WTC11 (cell line): ENCODE measurements at regions not wholly inside any gene's neighbourhood (a gene's known extent, or its start where the extent isn't known, plus 50 kb on each side); places are given as distances from the start of the nearest gene placed in this dataset.

Experiments used
- ATAC-seq: fragments of 200-7000 bp; cut with Tn5 transposase; 2 replicates; pipeline ENCODE4 v1.10.0; 2021; ENCODE audit warnings: mild to moderate bottlenecking, moderate library complexity
- CTCF ChIA-PET: fragments of 300-600 bp; sonication (Branson Sonifier 250); formaldehyde crosslinking; loops from one replicate; lab custom pipeline; 2021; ENCODE audit warnings: antibody characterized with exemption; lab: Charles Lee
- POLR2A ChIA-PET: fragments of 350-600 bp; sonication (Branson Sonifier 250); formaldehyde crosslinking; loops from one replicate; lab custom pipeline; 2021; ENCODE audit warnings: antibody characterized with exemption; lab: Charles Lee
- DNase-seq: peaks from one replicate; pipeline ENCODE4 v3.0.0; 2021; ENCODE audit warnings: low spot score
- H3K27ac Mint-ChIP-seq: 2 replicates; pipeline ENCODE4 v1.8.0; 2021; ENCODE audit warnings: mixed read lengths
- H3K27me3 Mint-ChIP-seq: 2 replicates; pipeline ENCODE4 v1.8.0; 2021; ENCODE audit warnings: low read depth, mild to moderate bottlenecking, moderate library complexity, mixed read lengths
- H3K36me3 Mint-ChIP-seq: 2 replicates; pipeline ENCODE4 v1.8.0; 2021; ENCODE audit warnings: mixed read lengths
- H3K4me1 Mint-ChIP-seq: 2 replicates; pipeline ENCODE4 v1.8.0; 2022; ENCODE audit warnings: mixed read lengths
- H3K4me3 Mint-ChIP-seq: 2 replicates; pipeline ENCODE4 v1.8.0; 2021; ENCODE audit warnings: mild to moderate bottlenecking, moderate library complexity, mixed read lengths
- H3K9me3 Mint-ChIP-seq: 2 replicates; pipeline ENCODE4 v1.8.0; 2021; ENCODE audit warnings: mixed read lengths
- GABPB1 ChIP-seq: sonication (generic); formaldehyde crosslinking; IDR thresholded peaks from 2 replicates; pipeline ENCODE4 v1.8.1; 2023; ENCODE audit warnings: mild to moderate bottlenecking, missing genetic modification reagents
- IRF2 ChIP-seq: sonication (generic); formaldehyde crosslinking; IDR thresholded peaks from 2 replicates; pipeline ENCODE4 v1.8.0; 2022; ENCODE audit warnings: low read depth, missing genetic modification reagents, borderline replicate concordance
- NFYB ChIP-seq: sonication (generic); formaldehyde crosslinking; conservative IDR thresholded peaks from 2 replicates; pipeline ENCODE4 v1.8.0; 2022; ENCODE audit warnings: low read depth, missing genetic modification reagents
- PRRX2 ChIP-seq: fragments of 250-450 bp; sonication (Bioruptor Pico); IDR thresholded peaks from 2 replicates; pipeline ENCODE4 v1.8.0; 2021; ENCODE audit warnings: mild to moderate bottlenecking
- RELA ChIP-seq: sonication (generic); formaldehyde crosslinking; IDR thresholded peaks from 2 replicates; pipeline ENCODE4 v1.8.1; 2022; ENCODE audit warnings: missing genetic modification reagents, mild to moderate bottlenecking, borderline replicate concordance
- SMAD4 ChIP-seq: sonication (generic); formaldehyde crosslinking; IDR thresholded peaks from 2 replicates; pipeline ENCODE4 v1.8.0; 2022; ENCODE audit warnings: mild to moderate bottlenecking, missing genetic modification reagents
- TEAD4 ChIP-seq: sonication (generic); formaldehyde crosslinking; IDR thresholded peaks from 2 replicates; pipeline ENCODE4 v1.8.0; 2022; ENCODE audit warnings: mild to moderate bottlenecking, missing genetic modification reagents
- ZNF232 ChIP-seq: sonication (generic); formaldehyde crosslinking; IDR thresholded peaks from 2 replicates; pipeline ENCODE4 v1.8.0; 2022; ENCODE audit warnings: mild to moderate bottlenecking, missing genetic modification reagents
- ZNF423 ChIP-seq: fragments of 250-450 bp; sonication (Bioruptor Pico); IDR thresholded peaks from 2 replicates; pipeline ENCODE4 v2.1.2; 2022; ENCODE audit warnings: mild to moderate bottlenecking, moderate library complexity
- TF ChIP-seq, protein P1 (sequence below): sonication (generic); formaldehyde crosslinking; IDR thresholded peaks from 2 replicates; pipeline ENCODE4 v1.8.0; 2023; ENCODE audit warnings: missing genetic modification reagents
- TF ChIP-seq, protein P2 (sequence below): sonication (generic); formaldehyde crosslinking; IDR thresholded peaks from 2 replicates; pipeline ENCODE4 v1.8.1; 2023; ENCODE audit warnings: mild to moderate bottlenecking, missing genetic modification reagents, moderate library complexity
- TF ChIP-seq, protein P3 (sequence below): sonication (generic); formaldehyde crosslinking; conservative IDR thresholded peaks from 2 replicates; pipeline ENCODE4 v1.8.1; 2022; ENCODE audit warnings: mild to moderate bottlenecking, missing genetic modification reagents
- TF ChIP-seq, protein P4 (sequence below): fragments of 250-450 bp; sonication (Bioruptor Pico); IDR thresholded peaks from 2 replicates; pipeline ENCODE4 v1.9.0; 2021; ENCODE audit warnings: mild to moderate bottlenecking, borderline replicate concordance
- TF ChIP-seq, protein P5 (sequence below): sonication (generic); formaldehyde crosslinking; IDR thresholded peaks from 2 replicates; pipeline ENCODE4 v1.8.1; 2023; ENCODE audit warnings: mild to moderate bottlenecking, missing genetic modification reagents
- TF ChIP-seq, protein P6 (sequence below): sonication (generic); formaldehyde crosslinking; IDR thresholded peaks from 2 replicates; pipeline ENCODE4 v1.8.0; 2022; ENCODE audit warnings: mild to moderate bottlenecking, missing genetic modification reagents
- TF ChIP-seq, protein P7 (sequence below): sonication (generic); formaldehyde crosslinking; IDR thresholded peaks from 2 replicates; pipeline ENCODE4 v1.8.1; 2022; ENCODE audit warnings: mild to moderate bottlenecking, moderate library complexity, missing genetic modification reagents
- TF ChIP-seq, protein P8 (sequence below): sonication (generic); formaldehyde crosslinking; IDR thresholded peaks from 2 replicates; pipeline ENCODE4 v1.8.0; 2022; ENCODE audit warnings: mild to moderate bottlenecking, missing genetic modification reagents

DNA sequence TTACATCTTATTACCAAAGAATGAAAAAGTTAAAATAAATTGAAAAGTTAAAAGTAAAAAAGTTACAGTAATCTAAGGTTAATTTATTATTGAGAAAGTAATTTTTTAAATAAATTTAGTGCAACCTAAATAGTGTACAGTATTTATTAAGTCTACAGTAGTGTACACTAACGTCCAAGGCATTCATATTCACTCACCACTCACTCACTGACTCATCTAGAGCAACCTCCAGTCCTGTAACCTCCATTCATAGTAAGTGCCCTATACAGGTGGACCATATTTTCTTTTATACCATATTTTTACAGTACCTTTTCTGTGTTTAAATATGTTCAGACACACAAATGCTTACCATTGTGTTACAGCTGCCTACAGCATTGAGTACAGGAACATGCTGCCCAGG is 624.7 kb upstream of the NOX3 start (continued):
- TF ChIP-seq, protein P1, sequence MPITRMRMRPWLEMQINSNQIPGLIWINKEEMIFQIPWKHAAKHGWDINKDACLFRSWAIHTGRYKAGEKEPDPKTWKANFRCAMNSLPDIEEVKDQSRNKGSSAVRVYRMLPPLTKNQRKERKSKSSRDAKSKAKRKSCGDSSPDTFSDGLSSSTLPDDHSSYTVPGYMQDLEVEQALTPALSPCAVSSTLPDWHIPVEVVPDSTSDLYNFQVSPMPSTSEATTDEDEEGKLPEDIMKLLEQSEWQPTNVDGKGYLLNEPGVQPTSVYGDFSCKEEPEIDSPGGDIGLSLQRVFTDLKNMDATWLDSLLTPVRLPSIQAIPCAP (CRISPR knock-in tag), result no peak
- no peak for TF ChIP-seq ZNF423 (CRISPR knock-in tag)

DNA sequence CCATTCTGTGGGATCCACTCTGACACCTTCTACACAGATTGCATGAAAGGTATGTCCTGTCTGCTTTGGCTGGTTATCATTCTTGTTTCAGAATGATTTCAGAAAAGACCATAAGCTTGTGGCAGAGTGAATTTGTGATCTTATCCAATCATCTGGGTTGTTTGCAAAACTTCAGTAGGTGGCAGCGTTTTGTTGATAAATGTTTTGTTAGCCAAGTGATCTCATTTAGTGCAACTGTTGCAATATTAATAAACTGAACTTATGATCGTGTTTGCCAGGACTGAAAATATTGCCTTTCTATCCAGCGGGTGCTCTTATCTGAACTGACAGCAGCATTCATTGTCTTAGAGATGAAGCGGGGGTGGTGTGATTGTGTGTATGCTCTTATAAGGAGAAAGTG is 613.2 kb upstream of the NOX3 start:
- Mint-ChIP-seq H3K4me3 (no peak overlapping the region), H3K27ac (no peak overlapping the region), H3K4me1 (no peaks in the 10 kb centered on the region), H3K9me3 (no peaks in the 10 kb centered on the region), H3K27me3 (no peaks in the 10 kb centered on the region), H3K36me3 (no peaks in the 10 kb centered on the region)
- CTCF ChIA-PET, result interaction anchor here (1.2 kb wide), 2 partner anchors 9 to 291 kb away, joined by 3 to 5 read pairs; no protein-coding TSS in a partner anchor
- TF ChIP-seq, protein P2, sequence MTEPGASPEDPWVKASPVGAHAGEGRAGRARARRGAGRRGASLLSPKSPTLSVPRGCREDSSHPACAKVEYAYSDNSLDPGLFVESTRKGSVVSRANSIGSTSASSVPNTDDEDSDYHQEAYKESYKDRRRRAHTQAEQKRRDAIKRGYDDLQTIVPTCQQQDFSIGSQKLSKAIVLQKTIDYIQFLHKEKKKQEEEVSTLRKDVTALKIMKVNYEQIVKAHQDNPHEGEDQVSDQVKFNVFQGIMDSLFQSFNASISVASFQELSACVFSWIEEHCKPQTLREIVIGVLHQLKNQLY (CRISPR knock-in tag), result no peak
- TF ChIP-seq, protein P3, sequence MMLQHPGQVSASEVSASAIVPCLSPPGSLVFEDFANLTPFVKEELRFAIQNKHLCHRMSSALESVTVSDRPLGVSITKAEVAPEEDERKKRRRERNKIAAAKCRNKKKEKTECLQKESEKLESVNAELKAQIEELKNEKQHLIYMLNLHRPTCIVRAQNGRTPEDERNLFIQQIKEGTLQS (CRISPR knock-in tag), result no peak
- TF ChIP-seq GABPB1 (CRISPR knock-in tag), result no peak
- TF ChIP-seq, protein P4, sequence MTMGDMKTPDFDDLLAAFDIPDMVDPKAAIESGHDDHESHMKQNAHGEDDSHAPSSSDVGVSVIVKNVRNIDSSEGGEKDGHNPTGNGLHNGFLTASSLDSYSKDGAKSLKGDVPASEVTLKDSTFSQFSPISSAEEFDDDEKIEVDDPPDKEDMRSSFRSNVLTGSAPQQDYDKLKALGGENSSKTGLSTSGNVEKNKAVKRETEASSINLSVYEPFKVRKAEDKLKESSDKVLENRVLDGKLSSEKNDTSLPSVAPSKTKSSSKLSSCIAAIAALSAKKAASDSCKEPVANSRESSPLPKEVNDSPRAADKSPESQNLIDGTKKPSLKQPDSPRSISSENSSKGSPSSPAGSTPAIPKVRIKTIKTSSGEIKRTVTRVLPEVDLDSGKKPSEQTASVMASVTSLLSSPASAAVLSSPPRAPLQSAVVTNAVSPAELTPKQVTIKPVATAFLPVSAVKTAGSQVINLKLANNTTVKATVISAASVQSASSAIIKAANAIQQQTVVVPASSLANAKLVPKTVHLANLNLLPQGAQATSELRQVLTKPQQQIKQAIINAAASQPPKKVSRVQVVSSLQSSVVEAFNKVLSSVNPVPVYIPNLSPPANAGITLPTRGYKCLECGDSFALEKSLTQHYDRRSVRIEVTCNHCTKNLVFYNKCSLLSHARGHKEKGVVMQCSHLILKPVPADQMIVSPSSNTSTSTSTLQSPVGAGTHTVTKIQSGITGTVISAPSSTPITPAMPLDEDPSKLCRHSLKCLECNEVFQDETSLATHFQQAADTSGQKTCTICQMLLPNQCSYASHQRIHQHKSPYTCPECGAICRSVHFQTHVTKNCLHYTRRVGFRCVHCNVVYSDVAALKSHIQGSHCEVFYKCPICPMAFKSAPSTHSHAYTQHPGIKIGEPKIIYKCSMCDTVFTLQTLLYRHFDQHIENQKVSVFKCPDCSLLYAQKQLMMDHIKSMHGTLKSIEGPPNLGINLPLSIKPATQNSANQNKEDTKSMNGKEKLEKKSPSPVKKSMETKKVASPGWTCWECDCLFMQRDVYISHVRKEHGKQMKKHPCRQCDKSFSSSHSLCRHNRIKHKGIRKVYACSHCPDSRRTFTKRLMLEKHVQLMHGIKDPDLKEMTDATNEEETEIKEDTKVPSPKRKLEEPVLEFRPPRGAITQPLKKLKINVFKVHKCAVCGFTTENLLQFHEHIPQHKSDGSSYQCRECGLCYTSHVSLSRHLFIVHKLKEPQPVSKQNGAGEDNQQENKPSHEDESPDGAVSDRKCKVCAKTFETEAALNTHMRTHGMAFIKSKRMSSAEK (CRISPR knock-in tag), result no peak
- TF ChIP-seq NFYB, result no peak
- TF ChIP-seq RELA (CRISPR knock-in tag), result no peak
- TF ChIP-seq, protein P5, sequence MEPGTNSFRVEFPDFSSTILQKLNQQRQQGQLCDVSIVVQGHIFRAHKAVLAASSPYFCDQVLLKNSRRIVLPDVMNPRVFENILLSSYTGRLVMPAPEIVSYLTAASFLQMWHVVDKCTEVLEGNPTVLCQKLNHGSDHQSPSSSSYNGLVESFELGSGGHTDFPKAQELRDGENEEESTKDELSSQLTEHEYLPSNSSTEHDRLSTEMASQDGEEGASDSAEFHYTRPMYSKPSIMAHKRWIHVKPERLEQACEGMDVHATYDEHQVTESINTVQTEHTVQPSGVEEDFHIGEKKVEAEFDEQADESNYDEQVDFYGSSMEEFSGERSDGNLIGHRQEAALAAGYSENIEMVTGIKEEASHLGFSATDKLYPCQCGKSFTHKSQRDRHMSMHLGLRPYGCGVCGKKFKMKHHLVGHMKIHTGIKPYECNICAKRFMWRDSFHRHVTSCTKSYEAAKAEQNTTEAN, result no peak
- TF ChIP-seq, protein P6, sequence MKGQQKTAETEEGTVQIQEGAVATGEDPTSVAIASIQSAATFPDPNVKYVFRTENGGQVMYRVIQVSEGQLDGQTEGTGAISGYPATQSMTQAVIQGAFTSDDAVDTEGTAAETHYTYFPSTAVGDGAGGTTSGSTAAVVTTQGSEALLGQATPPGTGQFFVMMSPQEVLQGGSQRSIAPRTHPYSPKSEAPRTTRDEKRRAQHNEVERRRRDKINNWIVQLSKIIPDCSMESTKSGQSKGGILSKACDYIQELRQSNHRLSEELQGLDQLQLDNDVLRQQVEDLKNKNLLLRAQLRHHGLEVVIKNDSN (CRISPR knock-in tag), result no peak
- no peak for TF ChIP-seq PRRX2
- TF ChIP-seq IRF2 (CRISPR knock-in tag), result no peak
- TF ChIP-seq SMAD4, result no peak
- TF ChIP-seq, protein P7, sequence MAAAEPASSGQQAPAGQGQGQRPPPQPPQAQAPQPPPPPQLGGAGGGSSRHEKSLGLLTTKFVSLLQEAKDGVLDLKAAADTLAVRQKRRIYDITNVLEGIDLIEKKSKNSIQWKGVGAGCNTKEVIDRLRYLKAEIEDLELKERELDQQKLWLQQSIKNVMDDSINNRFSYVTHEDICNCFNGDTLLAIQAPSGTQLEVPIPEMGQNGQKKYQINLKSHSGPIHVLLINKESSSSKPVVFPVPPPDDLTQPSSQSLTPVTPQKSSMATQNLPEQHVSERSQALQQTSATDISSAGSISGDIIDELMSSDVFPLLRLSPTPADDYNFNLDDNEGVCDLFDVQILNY (CRISPR knock-in tag), result no peak
- TF ChIP-seq, protein P8, sequence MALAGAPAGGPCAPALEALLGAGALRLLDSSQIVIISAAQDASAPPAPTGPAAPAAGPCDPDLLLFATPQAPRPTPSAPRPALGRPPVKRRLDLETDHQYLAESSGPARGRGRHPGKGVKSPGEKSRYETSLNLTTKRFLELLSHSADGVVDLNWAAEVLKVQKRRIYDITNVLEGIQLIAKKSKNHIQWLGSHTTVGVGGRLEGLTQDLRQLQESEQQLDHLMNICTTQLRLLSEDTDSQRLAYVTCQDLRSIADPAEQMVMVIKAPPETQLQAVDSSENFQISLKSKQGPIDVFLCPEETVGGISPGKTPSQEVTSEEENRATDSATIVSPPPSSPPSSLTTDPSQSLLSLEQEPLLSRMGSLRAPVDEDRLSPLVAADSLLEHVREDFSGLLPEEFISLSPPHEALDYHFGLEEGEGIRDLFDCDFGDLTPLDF (CRISPR knock-in tag), result no peak
- TF ChIP-seq TEAD4 (CRISPR knock-in tag), result no peak
- no peak for TF ChIP-seq ZNF423 (CRISPR knock-in tag)
- TF ChIP-seq ZNF232 (CRISPR knock-in tag), result no peak
- POLR2A ChIA-PET, result no interaction called here
- ATAC-seq (no peak), DNase-seq (no peak)
